ENCODE measurements at regions not wholly inside any gene's neighbourhood (a gene's known extent, or its start where the extent isn't known, plus 50 kb on each side); places are given as distances from the start of the nearest gene placed in this dataset.

- TF ChIP-seq POLR2AphosphoS5 (IDR thresholded peaks at IDR 0.05) (no peak), CTCF (IDR thresholded peaks at IDR 0.05) (no peak), POLR2A (IDR thresholded peaks at IDR 0.05) (no peak)
Measured at GRCh38 chr20:53658973-53659372, 65.3 kb upstream of the ZNF217 start.

All from breast epithelium (tissue), 3 donors.